ENCODE measurements at regions not wholly inside any gene's neighbourhood (a gene's known extent, or its start where the extent isn't known, plus 50 kb on each side); places are given as distances from the start of the nearest gene placed in this dataset.

DNA sequence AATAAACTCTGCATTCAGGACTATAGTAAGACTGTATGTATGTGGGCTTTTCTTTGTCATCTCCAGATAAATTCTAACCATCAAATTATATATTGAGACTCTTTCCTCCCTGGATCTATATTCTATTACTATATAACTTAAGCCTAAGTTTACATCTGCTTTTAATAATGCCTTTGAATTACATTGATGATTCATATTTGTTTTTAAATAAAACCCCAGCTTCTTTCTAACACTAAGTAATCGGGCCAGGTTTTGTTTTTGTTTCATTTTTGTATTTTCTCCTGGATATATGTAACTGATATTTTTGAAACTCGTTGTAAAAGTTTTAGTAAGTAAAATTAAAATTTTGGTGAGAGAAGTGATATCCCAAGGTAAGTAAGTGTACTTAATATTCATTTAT is 1599.1 kb downstream of the PCDH9 start:
- TF ChIP-seq ZNF432 (CRISPR knock-in tag; IDR thresholded peaks at IDR 0.05; ENCODE audit: borderline replicate concordance) (no peak), ZNF431 (CRISPR knock-in tag; IDR thresholded peaks at IDR 0.05; ENCODE audit: borderline replicate concordance, low read depth) (no peak), LRRFIP1 (CRISPR knock-in tag; conservative IDR thresholded peaks at IDR 0.05) (no peak)
- TF ChIP-seq, protein P1, sequence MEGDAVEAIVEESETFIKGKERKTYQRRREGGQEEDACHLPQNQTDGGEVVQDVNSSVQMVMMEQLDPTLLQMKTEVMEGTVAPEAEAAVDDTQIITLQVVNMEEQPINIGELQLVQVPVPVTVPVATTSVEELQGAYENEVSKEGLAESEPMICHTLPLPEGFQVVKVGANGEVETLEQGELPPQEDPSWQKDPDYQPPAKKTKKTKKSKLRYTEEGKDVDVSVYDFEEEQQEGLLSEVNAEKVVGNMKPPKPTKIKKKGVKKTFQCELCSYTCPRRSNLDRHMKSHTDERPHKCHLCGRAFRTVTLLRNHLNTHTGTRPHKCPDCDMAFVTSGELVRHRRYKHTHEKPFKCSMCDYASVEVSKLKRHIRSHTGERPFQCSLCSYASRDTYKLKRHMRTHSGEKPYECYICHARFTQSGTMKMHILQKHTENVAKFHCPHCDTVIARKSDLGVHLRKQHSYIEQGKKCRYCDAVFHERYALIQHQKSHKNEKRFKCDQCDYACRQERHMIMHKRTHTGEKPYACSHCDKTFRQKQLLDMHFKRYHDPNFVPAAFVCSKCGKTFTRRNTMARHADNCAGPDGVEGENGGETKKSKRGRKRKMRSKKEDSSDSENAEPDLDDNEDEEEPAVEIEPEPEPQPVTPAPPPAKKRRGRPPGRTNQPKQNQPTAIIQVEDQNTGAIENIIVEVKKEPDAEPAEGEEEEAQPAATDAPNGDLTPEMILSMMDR (CRISPR knock-in tag; IDR thresholded peaks at IDR 0.05) = no peak
